Immature natural killer cell (primary cell): ENCODE measurements at regions not wholly inside any gene's neighbourhood (a gene's known extent, or its start where the extent isn't known, plus 50 kb on each side); places are given as distances from the start of the nearest gene placed in this dataset.
"Not testable (repeated sequence)": the region's sequence is repeated elsewhere in the genome, so short reads cannot be mapped to it uniquely, and the experiment has no call there.

ENCODE experiments used
- DNase-seq, 3 donors: peaks; one replicate each; pipeline ENCODE4 v3.0.0; 2022; ENCODE audit warnings: mixed read lengths in 1 of 3
- H3K27ac Mint-ChIP-seq, 6 donors: one replicate each; pipeline ENCODE4 v1.8.0; 2020; ENCODE audit warnings: mixed read lengths in 6 of 6, mild to moderate bottlenecking in 5 of 6, inconsistent platforms in 4 of 6, moderate library complexity in 3 of 6
- H3K27me3 Mint-ChIP-seq, 3 donors: one replicate each; pipeline ENCODE4 v1.8.0; 2020 to 2021; ENCODE audit warnings: low read depth in 3 of 3, mild to moderate bottlenecking in 3 of 3, mixed read lengths in 3 of 3, moderate library complexity in 3 of 3, inconsistent platforms in 1 of 3
- H3K36me3 Mint-ChIP-seq, 3 donors: one replicate each; pipeline ENCODE4 v1.8.0; 2020; ENCODE audit warnings: mixed read lengths in 3 of 3, inconsistent platforms in 2 of 3, mild to moderate bottlenecking in 2 of 3
- H3K4me1 Mint-ChIP-seq, 2 donors: one replicate each; pipeline ENCODE4 v1.8.0; 2020; ENCODE audit warnings: inconsistent platforms in 2 of 2, mild to moderate bottlenecking in 2 of 2, mixed read lengths in 2 of 2, moderate library complexity in 1 of 2
- H3K4me3 Mint-ChIP-seq, 5 donors: one replicate each; pipeline ENCODE4 v1.8.0; 2020; ENCODE audit warnings: mild to moderate bottlenecking in 5 of 5, mixed read lengths in 5 of 5, inconsistent platforms in 3 of 5, moderate library complexity in 3 of 5
- H3K9me3 Mint-ChIP-seq, 6 donors: one replicate each; pipeline ENCODE4 v1.8.0; 2020; ENCODE audit warnings: mild to moderate bottlenecking in 6 of 6, mixed read lengths in 6 of 6, inconsistent platforms in 4 of 6, moderate library complexity in 3 of 6

- no peak overlapping the region for H3K27ac Mint-ChIP-seq
- no peaks in the 10 kb centered on the region for H3K4me1 Mint-ChIP-seq
- H3K4me3 Mint-ChIP-seq, result no peak overlapping the region
- no peak for DNase-seq
- H3K27me3 Mint-ChIP-seq, result peaks cover 0 to 2% (median 0%) of the 10 kb centered on the region in 3 donors
- peaks cover 0 to 1% (median 0%) of the 10 kb centered on the region in 6 donors for H3K9me3 Mint-ChIP-seq
- no peaks in the 10 kb centered on the region for H3K36me3 Mint-ChIP-seq
Observed at GRCh38 chr5:101018299-101018698, 115.2 kb upstream of the ST8SIA4 start.

GRCh38 chr5:101012880-101013279 lies 109.8 kb upstream of the ST8SIA4 start:
- Mint-ChIP-seq H3K4me1 (no peaks in the 10 kb centered on the region), H3K9me3 (no peaks in the 10 kb centered on the region), H3K27ac (no peak overlapping the region), H3K36me3 (no peaks in the 10 kb centered on the region), H3K27me3 (no peaks in the 10 kb centered on the region), H3K4me3 (no peak overlapping the region)
- no peak for DNase-seq

- Mint-ChIP-seq H3K27me3 (no peaks in the 10 kb centered on the region), H3K4me3 (no peak overlapping the region)
Observed at GRCh38 chr5:101009758-101010519, 106.9 kb upstream of the ST8SIA4 start.

GRCh38 chr5:100992354-100992753 lies 89.3 kb upstream of the ST8SIA4 start:
- H3K4me3 Mint-ChIP-seq, result no peak overlapping the region
- H3K27me3 Mint-ChIP-seq, result peaks cover 3 to 5% (median 4%) of the 10 kb centered on the region in 3 donors
- H3K4me1 Mint-ChIP-seq, result no peaks in the 10 kb centered on the region
- peaks cover 0 to 2% (median 0%) of the 10 kb centered on the region in 6 donors for H3K9me3 Mint-ChIP-seq
- no peak for DNase-seq
- H3K36me3 Mint-ChIP-seq, result peaks cover 0 to 4% (median 0%) of the 10 kb centered on the region in 3 donors
- H3K27ac Mint-ChIP-seq, result no peak overlapping the region

More at GRCh38 chr5:101009758-101010519, 106.9 kb upstream of the ST8SIA4 start:
- H3K9me3 Mint-ChIP-seq, result peaks cover 0 to 5% (median under 1%) of the 10 kb centered on the region in 6 donors
- H3K4me1 Mint-ChIP-seq, result no peaks in the 10 kb centered on the region
- DNase-seq, result no peak
- H3K27ac Mint-ChIP-seq, result no peak overlapping the region
- H3K36me3 Mint-ChIP-seq, result no peaks in the 10 kb centered on the region

- not testable (repeated sequence) for H3K27ac Mint-ChIP-seq, H3K27me3 Mint-ChIP-seq, H3K36me3 Mint-ChIP-seq, H3K9me3 Mint-ChIP-seq, DNase-seq, H3K4me1 Mint-ChIP-seq, H3K4me3 Mint-ChIP-seq
Observed at GRCh38 chr5:100983601-100984000, 80.5 kb upstream of the ST8SIA4 start.

GRCh38 chr5:100974082-100974481 lies 71.0 kb upstream of the ST8SIA4 start:
- Mint-ChIP-seq H3K27ac (no peak overlapping the region), H3K9me3 (peaks cover 0 to 4% (median 0%) of the 10 kb centered on the region in 6 donors), H3K4me3 (no peak overlapping the region), H3K4me1 (no peaks in the 10 kb centered on the region), H3K27me3 (peaks cover 0 to 7% (median 2%) of the 10 kb centered on the region in 3 donors), H3K36me3 (no peaks in the 10 kb centered on the region)
- no peak for DNase-seq

GRCh38 chr5:100970646-100971255 lies 67.7 kb upstream of the ST8SIA4 start:
- Mint-ChIP-seq H3K36me3 (no peaks in the 10 kb centered on the region), H3K27me3 (peaks cover 0 to 7% (median 2%) of the 10 kb centered on the region in 3 donors), H3K9me3 (peaks cover 0 to 4% (median 0%) of the 10 kb centered on the region in 6 donors), H3K4me1 (no peaks in the 10 kb centered on the region), H3K27ac (no peak overlapping the region), H3K4me3 (no peak overlapping the region)
- no peak for DNase-seq

GRCh38 chr5:100965291-100965690 lies 62.2 kb upstream of the ST8SIA4 start:
- Mint-ChIP-seq H3K27ac (no peak overlapping the region), H3K27me3 (peaks cover 2 to 7% (median 2%) of the 10 kb centered on the region in 3 donors), H3K4me1 (no peaks in the 10 kb centered on the region), H3K4me3 (no peak overlapping the region), H3K36me3 (no peaks in the 10 kb centered on the region), H3K9me3 (peaks cover 0 to 7% (median under 1%) of the 10 kb centered on the region in 6 donors)
- DNase-seq, result no peak
